Neural progenitor cell (in vitro differentiated cells): ENCODE measurements at regions not wholly inside any gene's neighbourhood (a gene's known extent, or its start where the extent isn't known, plus 50 kb on each side); places are given as distances from the start of the nearest gene placed in this dataset.
A peak's percentile ranks its signal among the peaks of the same experiment; 100 is the strongest.
"Not testable (repeated sequence)": the region's sequence is repeated elsewhere in the genome, so short reads cannot be mapped to it uniquely, and the experiment has no call there.

Experiments used
- DNase-seq: peaks from one replicate; pipeline ENCODE4 v3.0.0-alpha.2; 2016; ENCODE audit warnings: low spot score
- H2AFZ ChIP-seq: fragments of 200-600 bp; sonication (generic); replicated peaks from 2 replicates; pipeline ENCODE4 v1.6.1; 2016; ENCODE audit warnings: antibody characterized with exemption
- H3F3A ChIP-seq: fragments of 200-600 bp; sonication (generic); 2 replicates; pipeline ENCODE4 v1.6.1; 2016; ENCODE audit warnings: antibody characterized with exemption, low read depth
- H3K27ac ChIP-seq: fragments of 200-600 bp; sonication (generic); 2 replicates; pipeline ENCODE4 v1.5.1; 2016; ENCODE audit warnings: mild to moderate bottlenecking
- H3K27me3 ChIP-seq: fragments of 200-600 bp; sonication (generic); 2 replicates; pipeline ENCODE4 v1.6.1; 2016; ENCODE audit warnings: mild to moderate bottlenecking, moderate library complexity
- H3K36me3 ChIP-seq: fragments of 200-600 bp; sonication (generic); 2 replicates; pipeline ENCODE4 v1.5.1; 2016
- H3K4me1 ChIP-seq: fragments of 200-600 bp; sonication (generic); 2 replicates; pipeline ENCODE4 v1.6.1; 2016; ENCODE audit warnings: mixed run types
- H3K4me2 ChIP-seq: fragments of 200-600 bp; sonication (generic); 2 replicates; pipeline ENCODE4 v1.6.1; 2016
- H3K4me3 ChIP-seq: fragments of 200-600 bp; sonication (generic); 2 replicates; pipeline ENCODE4 v1.5.1; 2016
- H3K79me2 ChIP-seq: fragments of 200-600 bp; sonication (generic); 2 replicates; pipeline ENCODE4 v1.6.1; 2016; ENCODE audit warnings: low read depth
- H3K9ac ChIP-seq: fragments of 200-600 bp; sonication (generic); 2 replicates; pipeline ENCODE4 v1.6.1; 2016
- H3K9me3 ChIP-seq: fragments of 200-600 bp; sonication (generic); 2 replicates; pipeline ENCODE4 v1.5.1; 2016; ENCODE audit warnings: low read depth
- H4K20me1 ChIP-seq: fragments of 200-600 bp; sonication (generic); 2 replicates; pipeline ENCODE4 v1.6.1; 2016; ENCODE audit warnings: low read depth
- H3K27ac Mint-ChIP-seq: 3 replicates; pipeline ENCODE4 v1.8.0; 2021; ENCODE audit warnings: mixed read lengths
- H3K27me3 Mint-ChIP-seq: 2 replicates; pipeline ENCODE4 v1.8.0; 2022; ENCODE audit warnings: low read depth, mild to moderate bottlenecking, inconsistent platforms, moderate library complexity, mixed read lengths; ENCODE audit not compliant: insufficient read depth
- H3K36me3 Mint-ChIP-seq: 3 replicates; pipeline ENCODE4 v1.8.0; 2021; ENCODE audit warnings: mixed read lengths
- H3K4me1 Mint-ChIP-seq: 3 replicates; pipeline ENCODE4 v1.8.0; 2021; ENCODE audit warnings: mixed read lengths
- H3K4me3 Mint-ChIP-seq: 3 replicates; pipeline ENCODE4 v1.8.0; 2021; ENCODE audit warnings: mild to moderate bottlenecking, moderate library complexity, mixed read lengths
- H3K9me3 Mint-ChIP-seq: 3 replicates; pipeline ENCODE4 v1.8.0; 2020; ENCODE audit warnings: mixed read lengths
- CTCF ChIP-seq: fragments of 200-600 bp; sonication (generic); IDR thresholded peaks from 2 replicates; pipeline ENCODE4 v1.5.1; 2017; ENCODE audit warnings: antibody characterized with exemption, mild to moderate bottlenecking

- H2AFZ ChIP-seq, DNase-seq, H3K4me3 Mint-ChIP-seq, H3K4me3 ChIP-seq, H3K4me2 ChIP-seq, H3K27me3 ChIP-seq, H3K4me1 Mint-ChIP-seq, H3K9me3 ChIP-seq, H3K27me3 Mint-ChIP-seq, H3K9ac ChIP-seq, H3F3A ChIP-seq, H3K4me1 ChIP-seq, H3K36me3 ChIP-seq, H3K9me3 Mint-ChIP-seq, H4K20me1 ChIP-seq, H3K27ac ChIP-seq, H3K27ac Mint-ChIP-seq, H3K36me3 Mint-ChIP-seq, H3K79me2 ChIP-seq: not testable (repeated sequence)
These were observed 66.3 kb downstream of the FAM72C start for GRCh38 chr1:143905214-143906179.

GRCh38 chr1:143904622-143904979 lies 67.2 kb downstream of the FAM72C start:
- not testable (repeated sequence) for DNase-seq, H3K27ac ChIP-seq, H3K36me3 Mint-ChIP-seq, H3K27me3 ChIP-seq, H3K9me3 Mint-ChIP-seq, H4K20me1 ChIP-seq, H3K27ac Mint-ChIP-seq, H3K27me3 Mint-ChIP-seq, H3K79me2 ChIP-seq, H3K36me3 ChIP-seq, H3K9ac ChIP-seq, H3K4me3 Mint-ChIP-seq, H3K4me2 ChIP-seq, H2AFZ ChIP-seq, H3K4me1 Mint-ChIP-seq, H3K4me3 ChIP-seq, H3K4me1 ChIP-seq, H3F3A ChIP-seq, H3K9me3 ChIP-seq

- not testable (repeated sequence) for H3K79me2 ChIP-seq, H3K27ac ChIP-seq, H3K9ac ChIP-seq, H3K27me3 ChIP-seq, H3K4me2 ChIP-seq, DNase-seq, H3K4me3 Mint-ChIP-seq, H3F3A ChIP-seq, H3K27me3 Mint-ChIP-seq, H3K36me3 ChIP-seq, H3K27ac Mint-ChIP-seq, H4K20me1 ChIP-seq, H2AFZ ChIP-seq, H3K9me3 Mint-ChIP-seq, H3K4me1 ChIP-seq, H3K4me1 Mint-ChIP-seq, H3K9me3 ChIP-seq, H3K36me3 Mint-ChIP-seq, H3K4me3 ChIP-seq
These were observed 67.7 kb downstream of the FAM72C start for GRCh38 chr1:143903899-143904621.

GRCh38 chr1:143896377-143896776 lies 75.4 kb downstream of the FAM72C start:
- not testable (repeated sequence) for H3K36me3 ChIP-seq, H4K20me1 ChIP-seq, H3K9me3 ChIP-seq, H3K4me1 ChIP-seq, H3K36me3 Mint-ChIP-seq, H3K4me1 Mint-ChIP-seq, DNase-seq, H3K27ac ChIP-seq, H3K4me3 ChIP-seq, H3K9ac ChIP-seq, H3K9me3 Mint-ChIP-seq, H3K27me3 Mint-ChIP-seq, H3K27ac Mint-ChIP-seq, H3K4me3 Mint-ChIP-seq, H3K79me2 ChIP-seq, H3F3A ChIP-seq, H2AFZ ChIP-seq, H3K4me2 ChIP-seq, H3K27me3 ChIP-seq

- not testable (repeated sequence) for H3K4me1 ChIP-seq, H3K4me3 ChIP-seq, H3K27ac ChIP-seq, H3K9me3 Mint-ChIP-seq, H3K4me3 Mint-ChIP-seq, H3K9ac ChIP-seq, H3K4me2 ChIP-seq, H3K27ac Mint-ChIP-seq, H3K27me3 ChIP-seq, H3K9me3 ChIP-seq, H4K20me1 ChIP-seq, H2AFZ ChIP-seq, H3F3A ChIP-seq, H3K27me3 Mint-ChIP-seq, H3K36me3 Mint-ChIP-seq, H3K79me2 ChIP-seq, H3K4me1 Mint-ChIP-seq, H3K36me3 ChIP-seq
- peak; percentile 8 for DNase-seq
- peak; percentile 34 for TF ChIP-seq CTCF
These were observed 86.7 kb downstream of the FAM72C start for GRCh38 chr1:143884932-143885574.

- H3K9ac ChIP-seq, H3K27ac ChIP-seq, H3K36me3 Mint-ChIP-seq, H3K79me2 ChIP-seq, H3K27me3 Mint-ChIP-seq, H3K9me3 Mint-ChIP-seq, H3K4me1 Mint-ChIP-seq, H3K36me3 ChIP-seq, H3K4me3 ChIP-seq, H3K27ac Mint-ChIP-seq, H3K9me3 ChIP-seq, H2AFZ ChIP-seq, H3K27me3 ChIP-seq, H3K4me1 ChIP-seq, H4K20me1 ChIP-seq, H3F3A ChIP-seq, DNase-seq, H3K4me2 ChIP-seq: not testable (repeated sequence)
- peak overlapping the region; percentile 63 for H3K4me3 Mint-ChIP-seq
These were observed 87.3 kb downstream of the FAM72C start for GRCh38 chr1:143884532-143884931.

- H3K27me3 Mint-ChIP-seq, H3K79me2 ChIP-seq, H2AFZ ChIP-seq, DNase-seq, H3K9ac ChIP-seq, H3K27ac ChIP-seq, H3K4me2 ChIP-seq, H3K4me1 Mint-ChIP-seq, H3K4me1 ChIP-seq, H3K4me3 ChIP-seq, H3K4me3 Mint-ChIP-seq, H3K36me3 ChIP-seq, H3F3A ChIP-seq, H3K9me3 Mint-ChIP-seq, H3K27me3 ChIP-seq, H3K9me3 ChIP-seq, H4K20me1 ChIP-seq, H3K27ac Mint-ChIP-seq, H3K36me3 Mint-ChIP-seq: not testable (repeated sequence)
These were observed 91.8 kb downstream of the FAM72C start for GRCh38 chr1:143879757-143880536.
